ENCODE measurements at regions not wholly inside any gene's neighbourhood (a gene's known extent, or its start where the extent isn't known, plus 50 kb on each side); places are given as distances from the start of the nearest gene placed in this dataset.

DNA sequence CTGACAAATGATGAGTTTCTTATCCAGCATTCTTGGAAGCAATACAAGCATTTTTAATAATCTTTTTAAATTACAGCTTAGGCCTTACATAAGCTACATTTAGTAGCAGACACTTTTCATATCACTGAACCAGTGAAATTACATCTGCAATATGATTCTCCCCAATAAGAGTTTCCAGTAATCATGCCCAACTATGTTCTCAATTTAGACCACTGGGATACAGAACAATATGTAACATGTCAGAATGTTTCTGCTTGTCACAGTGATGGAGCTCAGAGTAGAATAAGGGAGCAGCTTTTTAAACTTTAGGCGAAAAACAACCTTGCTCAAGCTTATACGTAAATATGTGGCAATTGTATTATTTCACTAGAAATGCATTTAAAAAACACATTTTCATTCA is 1132.2 kb downstream of the FAT4 start:
- Mint-ChIP-seq H3K4me1 (no peaks in the 10 kb centered on the region), H3K4me3 (no peak overlapping the region), H3K9me3 (peaks cover 8% of the 10 kb centered on the region), H3K36me3 (ENCODE audit: low read depth) (no peaks in the 10 kb centered on the region), H3K27me3 (no peaks in the 10 kb centered on the region), H3K27ac (no peak overlapping the region)
- ChIA-PET CTCF (no interaction called here), POLR2A (interaction anchor here (0.6 kb wide), 1 partner anchor 47 kb away, joined by 3 read pairs; no protein-coding TSS in a partner anchor)
- no peak for DNase-seq

DNA sequence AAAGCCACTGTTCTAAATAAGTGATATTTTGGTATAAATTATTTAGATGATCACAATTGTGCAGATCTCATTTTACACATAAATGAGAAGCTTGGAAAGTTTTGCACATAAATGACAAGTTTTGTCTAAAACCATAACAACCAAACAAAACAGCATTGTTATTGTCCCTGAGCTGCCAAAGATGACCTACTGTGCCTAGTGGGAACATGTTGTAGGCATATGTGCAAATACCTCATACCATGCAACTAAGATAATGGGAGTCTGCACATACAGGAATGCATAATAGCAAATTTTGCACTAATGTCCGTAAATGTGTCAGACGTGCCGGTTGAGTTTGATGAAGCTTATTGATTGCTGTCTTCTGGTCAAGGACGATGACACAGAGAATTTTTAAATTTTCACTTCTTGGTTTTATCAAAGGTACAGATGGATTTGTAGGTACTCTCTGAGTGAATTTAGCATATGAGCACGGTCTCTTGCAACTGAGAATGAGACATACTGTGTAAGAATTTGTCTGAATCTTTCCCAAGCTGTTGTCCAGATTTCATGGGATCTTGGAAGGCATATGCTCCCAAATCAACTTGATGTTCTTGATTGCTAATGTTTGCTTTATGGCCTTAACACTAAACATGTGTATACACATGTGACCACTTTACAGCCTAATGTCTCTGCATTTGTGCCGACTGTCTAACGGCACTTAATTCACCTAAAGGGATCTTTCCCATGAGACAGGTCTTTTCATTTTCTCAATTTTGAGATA is 1133.5 kb downstream of the FAT4 start:
- ChIA-PET CTCF (no interaction called here), POLR2A (no interaction called here)
- no peak overlapping the region for H3K27ac Mint-ChIP-seq
- no peaks in the 10 kb centered on the region for H3K36me3 Mint-ChIP-seq (ENCODE audit: low read depth)
- peaks cover 10% of the 10 kb centered on the region for H3K9me3 Mint-ChIP-seq
- H3K4me3 Mint-ChIP-seq, result no peak overlapping the region
- no peaks in the 10 kb centered on the region for H3K27me3 Mint-ChIP-seq
- no peaks in the 10 kb centered on the region for H3K4me1 Mint-ChIP-seq
- no peak for DNase-seq

DNA sequence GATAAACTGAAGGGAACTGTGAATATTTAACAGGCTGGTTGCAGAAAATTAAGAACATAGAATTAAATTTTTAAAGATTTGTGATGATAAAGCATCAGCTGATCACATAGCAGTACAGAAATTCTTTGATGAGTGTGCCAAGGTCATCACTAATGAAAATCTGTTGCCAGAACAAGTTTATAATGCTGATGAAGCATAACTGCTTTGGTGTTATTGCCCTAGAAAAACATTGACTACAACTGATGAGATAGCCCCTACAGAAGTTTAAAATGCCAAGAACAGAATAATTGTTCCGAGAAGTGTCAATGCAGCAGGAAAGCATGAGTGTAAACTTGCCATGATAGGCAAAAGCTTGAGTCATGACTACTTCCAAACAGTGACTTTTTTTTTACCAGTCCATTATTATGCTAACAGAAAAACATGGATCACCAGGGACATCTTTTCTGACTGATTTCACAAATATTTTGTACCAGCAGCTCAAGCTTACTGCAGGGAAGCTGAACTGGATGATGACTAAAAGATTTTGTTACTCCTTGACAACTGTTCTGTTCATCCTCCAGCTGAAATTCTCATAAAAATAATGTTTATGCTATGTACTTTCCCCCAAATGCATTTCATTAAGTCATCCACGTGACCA is 1136.6 kb downstream of the FAT4 start:
- H3K36me3 Mint-ChIP-seq (ENCODE audit: low read depth), result no peaks in the 10 kb centered on the region
- POLR2A ChIA-PET, result no interaction called here
- H3K4me1 Mint-ChIP-seq, result no peaks in the 10 kb centered on the region

DNA sequence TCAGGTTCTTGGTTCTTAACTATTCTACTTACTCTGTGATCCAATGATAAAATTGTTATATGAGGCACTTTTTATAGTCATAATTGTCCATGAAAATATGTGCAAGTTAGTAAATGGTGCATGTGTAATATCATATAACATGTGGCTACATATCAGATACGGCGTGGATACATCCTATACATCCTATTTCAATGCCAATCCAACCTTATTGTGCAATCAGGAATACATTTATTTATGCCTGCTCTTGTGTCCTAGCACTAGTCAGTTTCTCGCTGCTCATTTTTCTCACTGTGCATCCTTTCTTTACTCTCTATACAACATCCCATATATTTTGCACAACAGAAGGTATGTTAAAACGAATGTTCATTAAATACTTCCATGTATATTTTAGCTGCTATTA is 1141.1 kb downstream of the FAT4 start:
- no peaks in the 10 kb centered on the region for H3K4me1 Mint-ChIP-seq
- no peak overlapping the region for H3K27ac Mint-ChIP-seq
- H3K4me3 Mint-ChIP-seq, result no peak overlapping the region
- H3K9me3 Mint-ChIP-seq, result peaks cover 4% of the 10 kb centered on the region
- DNase-seq, result no peak
- no peaks in the 10 kb centered on the region for H3K27me3 Mint-ChIP-seq
- H3K36me3 Mint-ChIP-seq (ENCODE audit: low read depth), result no peaks in the 10 kb centered on the region
- POLR2A ChIA-PET, result no interaction called here
- CTCF ChIA-PET, result no interaction called here

More for the DNA sequence above, 1136.6 kb downstream of the FAT4 start:
- H3K9me3 Mint-ChIP-seq, result peaks cover 4% of the 10 kb centered on the region
- H3K27me3 Mint-ChIP-seq, result no peaks in the 10 kb centered on the region
- CTCF ChIA-PET, result no interaction called here
- no peak overlapping the region for H3K4me3 Mint-ChIP-seq
- H3K27ac Mint-ChIP-seq, result no peak overlapping the region
- no peak for DNase-seq

DNA sequence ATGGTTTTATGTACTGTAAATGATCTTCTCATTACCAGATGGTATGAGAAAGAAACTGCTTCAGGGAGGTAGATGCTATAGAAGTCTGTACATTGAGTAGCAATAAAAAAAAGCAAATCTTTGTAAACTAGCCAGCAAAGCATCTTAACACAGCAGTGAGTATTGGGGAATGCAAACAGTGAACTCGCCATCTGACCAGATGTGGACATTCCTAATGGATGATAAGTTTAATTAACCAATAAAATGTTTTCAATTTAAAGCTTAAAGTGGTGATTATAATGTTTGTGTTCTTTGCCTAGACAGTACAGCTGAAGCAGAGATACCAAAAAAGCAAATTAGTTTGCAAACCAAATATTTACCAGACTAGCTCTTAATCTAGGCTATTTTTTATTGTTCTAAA is 1144.2 kb downstream of the FAT4 start:
- Mint-ChIP-seq H3K27me3 (no peaks in the 10 kb centered on the region), H3K9me3 (peaks cover 2% of the 10 kb centered on the region), H3K4me1 (no peaks in the 10 kb centered on the region), H3K36me3 (ENCODE audit: low read depth) (no peaks in the 10 kb centered on the region), H3K4me3 (no peak overlapping the region), H3K27ac (no peak overlapping the region)
- ChIA-PET CTCF (no interaction called here), POLR2A (no interaction called here)
- no peak for DNase-seq

DNA sequence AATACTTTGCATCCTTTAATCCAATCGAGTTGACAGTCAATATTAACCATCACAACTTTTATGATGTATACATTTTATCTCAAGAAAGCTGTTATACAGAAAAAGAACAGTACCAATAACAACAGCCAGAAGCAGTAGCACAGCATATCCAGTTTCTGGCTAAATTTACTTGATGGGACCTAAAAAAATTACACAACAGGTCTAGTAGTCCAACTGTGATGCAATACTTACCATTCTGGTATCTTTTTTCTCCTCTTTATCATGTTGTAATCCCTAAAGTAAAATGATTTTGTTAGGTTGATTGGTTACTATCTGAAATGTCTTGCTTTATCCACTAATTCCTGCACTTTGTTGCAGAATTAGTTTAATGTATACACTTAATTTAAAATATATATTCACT is 1150.6 kb downstream of the FAT4 start:
- H3K9me3 Mint-ChIP-seq, result no peaks in the 10 kb centered on the region
- H3K36me3 Mint-ChIP-seq (ENCODE audit: low read depth), result no peaks in the 10 kb centered on the region
- ChIA-PET CTCF (no interaction called here), POLR2A (no interaction called here)
- no peaks in the 10 kb centered on the region for H3K4me1 Mint-ChIP-seq
- H3K27me3 Mint-ChIP-seq, result no peaks in the 10 kb centered on the region
- no peak for DNase-seq
- no peak overlapping the region for H3K4me3 Mint-ChIP-seq
- no peak overlapping the region for H3K27ac Mint-ChIP-seq

DNA sequence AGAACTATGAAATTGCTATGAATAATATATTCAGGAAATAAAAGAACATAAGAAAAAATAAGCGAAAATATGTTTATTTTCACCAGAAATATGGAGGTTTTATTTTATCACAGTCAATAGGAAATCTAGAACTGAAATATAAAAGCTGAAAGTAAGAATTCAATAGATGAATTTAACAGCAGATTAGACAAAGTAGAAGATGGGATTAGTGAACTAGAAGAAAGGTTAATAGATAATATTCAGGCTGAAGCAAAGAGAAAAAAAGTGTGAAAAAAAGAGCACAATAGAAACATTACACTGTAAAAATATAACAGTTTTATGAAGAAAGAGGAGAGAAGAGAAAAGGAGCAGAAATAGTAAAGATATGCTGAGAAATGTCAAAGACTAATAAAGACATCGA is 1152.1 kb downstream of the FAT4 start:
- H3K27me3 Mint-ChIP-seq, result no peaks in the 10 kb centered on the region
- no peak overlapping the region for H3K4me3 Mint-ChIP-seq
- no peak for DNase-seq
- H3K36me3 Mint-ChIP-seq (ENCODE audit: low read depth), result no peaks in the 10 kb centered on the region
- no peaks in the 10 kb centered on the region for H3K4me1 Mint-ChIP-seq
- ChIA-PET CTCF (no interaction called here), POLR2A (no interaction called here)
- no peak overlapping the region for H3K27ac Mint-ChIP-seq
- H3K9me3 Mint-ChIP-seq, result no peaks in the 10 kb centered on the region

DNA sequence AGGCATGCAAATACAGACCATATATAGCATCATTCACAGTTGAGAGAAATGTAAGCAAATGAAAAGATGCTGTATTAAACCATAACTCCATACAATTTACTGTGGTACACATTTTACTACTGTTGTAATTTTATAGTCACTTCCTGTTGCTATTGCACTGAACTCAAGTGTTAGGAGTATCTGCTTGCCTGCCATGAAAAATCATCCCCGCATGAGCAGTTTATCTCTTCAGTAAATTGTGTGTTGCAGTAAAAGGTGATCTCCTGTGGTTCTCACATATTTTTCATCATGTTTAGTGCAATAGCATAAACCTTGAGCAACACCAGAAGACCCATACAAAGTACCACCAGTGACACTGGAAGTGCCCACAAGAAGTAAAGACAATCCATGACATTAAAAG is 1153.4 kb downstream of the FAT4 start:
- no peak overlapping the region for H3K27ac Mint-ChIP-seq
- no peak for DNase-seq
- H3K36me3 Mint-ChIP-seq (ENCODE audit: low read depth), result no peaks in the 10 kb centered on the region
- no peaks in the 10 kb centered on the region for H3K9me3 Mint-ChIP-seq
- no peaks in the 10 kb centered on the region for H3K27me3 Mint-ChIP-seq
- no peak overlapping the region for H3K4me3 Mint-ChIP-seq
- no peaks in the 10 kb centered on the region for H3K4me1 Mint-ChIP-seq
- CTCF ChIA-PET, result no interaction called here
- POLR2A ChIA-PET, result no interaction called here

DNA sequence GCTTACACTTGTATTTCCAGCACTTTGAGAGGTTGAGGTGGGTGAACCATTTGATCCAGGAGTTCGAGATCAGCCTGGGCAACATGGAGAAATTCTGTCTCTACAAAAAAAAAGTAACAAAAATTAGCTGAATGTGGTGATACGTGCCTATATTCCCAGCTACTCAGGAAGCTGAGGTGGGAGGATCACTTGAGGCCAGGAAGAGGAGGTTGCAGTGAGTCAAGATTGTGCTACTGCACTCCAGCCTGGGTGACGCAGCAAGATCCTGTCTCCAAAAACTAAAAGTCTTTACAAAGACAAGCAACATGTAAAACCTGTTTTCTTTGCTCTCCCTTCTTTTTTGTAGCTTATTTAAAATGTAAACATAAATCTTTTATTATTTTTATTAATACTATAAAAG is 1156.1 kb downstream of the FAT4 start:
- CTCF ChIA-PET, result no interaction called here
- Mint-ChIP-seq H3K4me1 (no peaks in the 10 kb centered on the region), H3K27ac (no peak overlapping the region), H3K27me3 (no peaks in the 10 kb centered on the region), H3K9me3 (no peaks in the 10 kb centered on the region), H3K36me3 (ENCODE audit: low read depth) (no peaks in the 10 kb centered on the region), H3K4me3 (no peak overlapping the region)
- POLR2A ChIA-PET, result no interaction called here
- DNase-seq, result no peak

DNA sequence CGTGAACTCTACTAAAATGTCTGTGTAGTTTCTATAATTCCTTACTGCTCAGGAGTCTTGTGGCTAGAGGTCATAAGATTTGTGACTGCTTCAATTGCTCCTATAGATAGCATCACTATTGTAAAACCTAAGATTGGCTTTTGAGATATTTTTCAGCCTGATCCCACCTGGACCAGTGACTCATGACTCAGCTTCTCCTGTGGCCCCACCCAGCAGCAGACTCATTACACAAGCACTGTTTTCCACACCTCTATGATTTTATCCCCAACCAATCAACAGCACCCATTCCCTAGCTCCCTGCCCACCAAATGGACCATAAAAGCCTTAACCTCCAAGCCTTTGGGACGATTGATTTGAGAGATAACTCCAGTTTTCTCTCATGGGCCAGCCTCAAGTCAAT is 1157.0 kb upstream of the INTU start:
- no peak overlapping the region for H3K27ac Mint-ChIP-seq
- CTCF ChIA-PET, result no interaction called here
- POLR2A ChIA-PET, result no interaction called here

DNA sequence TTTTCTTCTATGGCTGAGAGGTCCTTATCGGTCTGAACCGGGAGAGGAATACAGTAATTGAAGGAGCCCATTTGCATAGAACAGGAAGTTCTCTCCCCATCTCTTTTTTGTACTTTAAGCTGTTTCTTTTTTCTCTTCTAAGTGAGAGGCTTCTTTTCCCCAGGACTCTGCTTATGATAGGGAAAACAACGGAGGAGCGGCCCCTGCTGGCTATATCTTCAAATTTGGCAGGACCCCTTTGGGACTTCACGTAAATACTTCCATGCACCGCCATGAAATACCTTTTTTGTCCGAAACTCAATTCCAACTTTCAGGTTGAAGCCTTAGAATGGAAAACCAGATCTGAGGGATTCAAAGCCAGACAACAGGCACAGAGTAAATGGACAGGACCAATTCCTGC is 1153.0 kb upstream of the INTU start:
- H3K27me3 Mint-ChIP-seq, result no peaks in the 10 kb centered on the region

More for the DNA sequence above, 1157.0 kb upstream of the INTU start:
- no peak for DNase-seq
- Mint-ChIP-seq H3K4me1 (no peaks in the 10 kb centered on the region), H3K9me3 (peaks cover 3% of the 10 kb centered on the region), H3K36me3 (ENCODE audit: low read depth) (no peaks in the 10 kb centered on the region), H3K4me3 (no peak overlapping the region), H3K27me3 (no peaks in the 10 kb centered on the region)

DNA sequence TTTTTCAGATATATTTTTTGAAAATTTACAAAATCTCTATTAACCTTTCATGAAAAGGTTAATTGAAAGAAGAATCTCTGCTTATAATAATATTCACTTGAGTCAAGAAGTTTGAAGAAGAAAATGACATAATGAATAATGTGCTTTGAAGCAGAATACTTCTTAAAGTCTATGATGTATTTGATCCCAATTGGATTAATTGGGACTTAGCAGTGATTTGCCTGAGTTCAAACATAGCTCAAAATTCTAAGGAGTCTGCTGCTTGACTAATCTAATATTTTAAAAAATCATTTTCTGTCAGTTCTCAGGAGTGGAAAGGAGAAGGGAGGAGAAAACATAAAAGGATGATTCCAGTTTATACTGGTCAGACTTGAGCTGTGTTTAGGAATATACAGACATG is 1150.4 kb upstream of the INTU start:
- H3K9me3 Mint-ChIP-seq, result no peaks in the 10 kb centered on the region
- no peak for DNase-seq
- H3K27ac Mint-ChIP-seq, result no peak overlapping the region
- ChIA-PET POLR2A (no interaction called here), CTCF (no interaction called here)
- no peaks in the 10 kb centered on the region for H3K36me3 Mint-ChIP-seq (ENCODE audit: low read depth)
- no peaks in the 10 kb centered on the region for H3K27me3 Mint-ChIP-seq
- H3K4me3 Mint-ChIP-seq, result no peak overlapping the region
- H3K4me1 Mint-ChIP-seq, result no peaks in the 10 kb centered on the region

More for the DNA sequence above, 1153.0 kb upstream of the INTU start:
- Mint-ChIP-seq H3K4me1 (no peaks in the 10 kb centered on the region), H3K27ac (no peak overlapping the region), H3K4me3 (no peak overlapping the region), H3K9me3 (peaks cover 3% of the 10 kb centered on the region), H3K36me3 (ENCODE audit: low read depth) (no peaks in the 10 kb centered on the region)
- DNase-seq, result no peak
- CTCF ChIA-PET, result no interaction called here
- POLR2A ChIA-PET, result no interaction called here

DNA sequence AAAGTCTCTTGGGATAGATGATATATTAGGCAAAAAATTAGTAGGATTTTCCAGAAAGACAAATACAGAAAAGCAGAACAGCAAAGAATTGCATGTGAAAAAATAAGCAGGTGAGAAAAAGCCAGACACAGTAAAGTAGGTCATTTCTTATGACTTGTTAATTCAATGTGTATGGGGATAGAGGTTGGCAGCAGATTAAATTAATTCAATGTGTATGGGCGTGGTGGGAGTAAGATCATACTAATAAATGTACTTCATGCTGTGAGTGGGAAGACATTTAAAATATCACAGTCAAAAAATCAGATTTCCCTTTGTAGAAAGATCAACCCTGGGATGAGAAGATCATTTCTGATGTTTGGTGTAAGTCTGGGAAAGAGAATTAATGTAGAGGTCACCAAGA is 1146.4 kb upstream of the INTU start:
- no peaks in the 10 kb centered on the region for H3K27me3 Mint-ChIP-seq
- no peak overlapping the region for H3K27ac Mint-ChIP-seq
- ChIA-PET CTCF (no interaction called here), POLR2A (no interaction called here)
- no peak for DNase-seq
- H3K4me1 Mint-ChIP-seq, result no peaks in the 10 kb centered on the region
- H3K9me3 Mint-ChIP-seq, result peaks cover 3% of the 10 kb centered on the region
- no peak overlapping the region for H3K4me3 Mint-ChIP-seq
- H3K36me3 Mint-ChIP-seq (ENCODE audit: low read depth), result no peaks in the 10 kb centered on the region

DNA sequence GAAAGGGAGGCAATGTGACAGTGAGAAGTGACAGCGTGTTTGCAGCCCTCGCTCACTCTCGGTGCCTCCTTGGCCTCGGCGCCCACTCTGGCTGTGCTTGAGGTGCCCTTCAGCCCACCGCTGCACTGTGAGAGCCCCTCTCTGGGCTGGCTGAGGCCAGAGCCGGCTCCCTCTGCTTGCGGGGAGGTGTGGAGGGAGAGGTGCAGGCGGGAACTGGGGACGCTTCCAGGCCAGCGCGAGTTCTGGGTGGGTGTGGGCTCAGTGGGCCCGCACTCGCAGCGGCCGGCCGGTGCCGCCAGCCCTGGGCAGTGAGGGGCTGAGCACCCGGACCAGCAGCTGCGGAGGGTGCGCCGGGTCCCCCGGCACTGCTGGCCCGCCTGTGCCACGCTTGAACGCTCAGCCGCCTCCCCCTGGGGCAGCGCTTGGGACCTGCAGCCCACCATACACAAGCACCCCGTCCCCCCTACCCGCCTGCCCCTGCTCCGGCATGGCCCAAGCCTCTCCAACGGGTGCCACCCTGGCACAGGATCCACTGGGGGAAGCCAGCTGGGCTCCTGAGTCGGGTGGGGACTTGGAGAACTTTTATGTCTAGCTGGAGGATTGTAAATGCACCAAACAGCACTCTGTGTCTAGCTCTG is 1142.8 kb upstream of the INTU start:
- Mint-ChIP-seq H3K4me3 (no peak overlapping the region), H3K27me3 (no peaks in the 10 kb centered on the region), H3K9me3 (peaks cover 3% of the 10 kb centered on the region), H3K4me1 (no peaks in the 10 kb centered on the region), H3K36me3 (ENCODE audit: low read depth) (no peaks in the 10 kb centered on the region), H3K27ac (no peak overlapping the region)
- ChIA-PET CTCF (no interaction called here), POLR2A (no interaction called here)
- no peak for DNase-seq

All from activated CD4-positive, alpha-beta memory T cell treated with anti-CD3 and anti-CD28 coated beads, Interleukin-2, amount 10 ng/mL, durations not matched to agents 7 days and 5 days (primary cell).